ENCODE measurements at regions not wholly inside any gene's neighbourhood (a gene's known extent, or its start where the extent isn't known, plus 50 kb on each side); places are given as distances from the start of the nearest gene placed in this dataset.
"Not testable (repeated sequence)": the region's sequence is repeated elsewhere in the genome, so short reads cannot be mapped to it uniquely, and the experiment has no call there.

DNA sequence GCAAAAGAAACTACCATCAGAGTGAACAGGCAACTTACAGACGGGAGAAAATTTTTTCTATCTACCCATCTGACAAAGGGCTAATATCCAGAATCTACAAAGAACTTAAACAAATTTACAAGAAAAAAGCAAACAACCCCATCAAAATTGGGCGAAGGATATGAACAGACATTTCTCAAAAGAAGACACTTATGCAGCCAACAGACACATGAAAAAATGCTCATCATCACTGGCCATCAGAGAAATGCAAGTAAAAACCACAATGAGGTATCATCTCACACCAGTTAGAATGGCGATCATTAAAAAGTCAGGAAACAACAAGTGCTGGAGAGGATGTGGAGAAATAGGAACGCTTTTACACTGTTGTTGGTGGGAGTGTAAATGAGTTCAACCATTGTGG lies 206.6 kb upstream of the HTR1E start:
- not testable (repeated sequence) for DNase-seq

DNA sequence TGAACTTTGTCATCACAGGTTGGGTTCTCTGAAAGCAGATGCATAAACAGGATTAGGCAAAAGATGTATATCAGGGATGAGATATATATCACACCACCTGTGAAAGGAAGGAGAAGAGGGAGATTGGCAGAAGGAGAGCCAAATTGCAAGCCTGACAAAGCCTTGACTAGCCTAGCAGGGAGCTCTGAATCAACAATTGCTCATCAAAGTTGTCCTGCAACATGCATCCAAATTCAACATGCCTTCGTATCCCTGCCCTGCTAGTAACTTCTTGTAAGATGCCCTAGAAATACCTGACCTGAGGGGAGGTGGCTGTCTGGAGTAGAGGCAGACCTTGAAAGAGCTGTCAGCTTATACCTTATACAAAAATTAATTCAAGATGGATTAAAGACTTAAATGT lies 207.1 kb upstream of the HTR1E start:
- no peak for DNase-seq

DNA sequence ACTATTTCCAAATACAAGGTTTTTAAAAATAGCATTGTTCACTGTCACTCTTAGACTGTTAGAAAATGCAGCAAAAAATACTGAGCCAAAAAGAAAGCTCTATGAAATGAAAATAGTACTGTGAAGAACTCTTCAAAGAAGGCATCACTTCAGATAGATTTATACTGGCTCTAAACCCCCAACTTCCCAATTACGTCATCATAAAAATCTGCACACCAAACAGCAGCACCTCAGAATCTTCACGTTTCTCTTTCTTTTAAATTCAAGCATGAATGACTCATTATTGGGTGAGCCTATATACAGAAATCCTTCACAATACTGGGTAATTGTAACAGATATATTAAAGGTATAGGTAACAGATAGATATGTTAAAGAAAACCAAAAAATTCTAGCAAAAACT lies 208.4 kb upstream of the HTR1E start:
- no peak for DNase-seq

- DNase-seq = no peak
These were observed 212.6 kb upstream of the HTR1E start for GRCh38 chr6:86724695-86725094.

DNA sequence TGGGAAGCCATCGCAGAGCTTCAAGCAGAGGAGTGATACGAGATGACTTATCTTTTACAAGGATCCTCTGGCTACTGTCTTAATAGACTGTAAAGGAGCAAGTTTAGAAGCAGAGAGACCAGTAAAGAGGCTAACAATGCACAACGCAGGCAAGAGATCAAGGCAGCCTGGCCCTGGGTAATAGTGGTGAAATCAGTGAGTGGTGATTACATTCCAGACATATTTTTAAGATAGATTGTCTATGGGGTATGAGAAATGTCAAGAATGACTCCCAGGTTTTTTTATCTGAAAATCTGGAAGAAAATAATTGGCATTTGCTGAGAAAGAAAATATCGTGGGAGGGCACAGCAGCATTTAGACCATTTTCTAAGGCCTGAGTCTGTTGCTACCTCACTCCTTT lies 213.6 kb upstream of the HTR1E start:
- DNase-seq = no peak

DNA sequence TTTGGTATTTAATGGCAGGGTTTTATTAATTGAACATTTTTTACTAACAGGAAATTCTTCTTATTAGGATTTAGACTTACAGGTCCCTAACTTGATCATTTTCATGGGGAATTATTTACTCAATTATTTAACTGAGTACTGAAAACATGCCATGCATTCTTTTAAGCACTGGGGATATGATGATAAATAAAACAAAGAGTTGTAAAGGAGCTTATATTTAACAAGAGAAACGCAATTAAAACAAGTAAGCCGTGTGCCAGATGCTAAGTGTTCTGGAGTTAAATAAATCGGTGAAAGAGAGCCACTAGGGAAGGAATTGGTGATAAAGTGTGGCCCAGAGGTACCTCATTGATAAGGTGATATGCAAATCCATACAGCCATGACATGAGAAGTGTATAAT lies 214.2 kb upstream of the HTR1E start:
- no peak for DNase-seq

- no peak for DNase-seq
These were observed 215.2 kb upstream of the HTR1E start for GRCh38 chr6:86722131-86722530.

DNA sequence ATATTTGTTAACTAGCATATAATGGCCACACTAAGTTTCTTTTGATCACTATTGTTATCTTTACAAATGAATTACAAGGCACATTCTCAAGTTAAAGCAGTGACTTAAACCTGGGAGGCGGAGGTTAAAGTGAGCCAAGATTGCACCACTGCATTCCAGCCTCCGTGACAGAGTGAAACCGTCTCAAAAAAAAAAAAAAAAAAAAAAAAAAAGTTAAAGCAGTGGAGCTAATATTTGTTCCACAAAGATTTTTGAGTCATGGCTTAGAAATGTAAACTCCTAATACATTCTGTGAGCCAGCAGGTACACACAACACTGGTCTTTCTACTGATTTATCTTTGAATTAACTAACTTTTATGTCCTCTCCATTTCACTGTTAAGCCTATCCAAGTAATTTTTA lies 221.7 kb upstream of the HTR1E start:
- no peak for DNase-seq

GRCh38 chr6:86712039-86712438 lies 225.3 kb upstream of the HTR1E start:
- peak; percentile 7 for DNase-seq

GRCh38 chr6:86707545-86708120 lies 229.7 kb upstream of the HTR1E start:
- no peak for DNase-seq

DNA sequence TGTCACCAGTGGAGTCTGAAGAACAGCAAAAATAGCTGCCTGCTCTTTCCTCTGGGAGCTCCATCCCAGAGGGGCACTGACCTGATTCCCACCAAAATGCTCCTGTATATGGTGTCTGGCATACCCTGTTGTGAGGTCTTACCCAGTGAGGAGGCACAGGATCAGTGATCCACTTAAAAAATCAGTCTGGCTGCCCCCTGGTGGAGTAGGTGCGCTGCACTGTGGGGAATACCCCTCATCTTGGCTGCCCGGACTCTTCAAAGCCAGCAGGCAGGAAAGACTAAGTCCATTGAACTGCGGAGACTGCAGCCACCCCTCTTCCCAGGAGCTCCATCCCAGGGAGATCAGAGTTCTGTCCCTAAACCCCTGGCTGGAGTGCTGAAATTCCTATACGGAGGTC lies 230.9 kb upstream of the HTR1E start:
- DNase-seq = peak; percentile 38

DNA sequence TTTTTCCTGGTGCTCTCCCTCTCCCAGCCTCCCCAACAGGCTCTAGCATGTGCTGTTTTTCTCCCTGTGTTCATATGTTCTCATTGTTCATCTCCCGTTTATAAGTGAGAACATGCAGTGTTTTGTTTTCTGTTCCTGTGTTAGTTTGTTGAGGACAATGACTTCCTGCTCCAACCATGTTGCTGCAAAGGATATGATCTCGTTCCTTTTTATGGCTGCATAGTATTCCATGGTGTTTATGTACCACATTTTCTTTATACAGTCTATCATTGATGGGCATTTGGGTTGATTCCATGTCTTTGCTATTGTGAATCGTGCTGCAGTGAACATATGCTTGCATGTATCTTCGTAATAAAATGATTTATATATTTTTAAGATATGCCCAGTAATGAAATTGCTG lies 236.1 kb upstream of the HTR1E start:
- DNase-seq = not testable (repeated sequence)

DNA sequence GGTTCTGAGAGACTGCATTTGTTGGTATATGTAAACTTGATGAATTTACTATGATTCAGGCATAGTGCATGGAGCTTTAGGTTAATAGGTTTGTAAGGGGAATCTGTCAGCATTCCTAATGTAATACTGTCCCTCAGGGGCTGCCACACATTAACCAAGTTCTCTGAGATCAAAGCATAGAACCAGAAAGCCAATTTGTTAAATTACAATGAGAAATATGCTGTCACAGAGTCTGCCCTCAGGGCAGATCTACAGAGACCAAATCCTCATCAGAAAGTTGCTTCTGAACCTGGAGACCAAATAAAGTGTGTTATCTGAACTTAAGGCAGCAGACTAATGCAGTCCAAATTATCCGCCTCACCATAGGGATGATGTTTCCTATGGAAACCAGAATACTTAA lies 250.8 kb upstream of the HTR1E start:
- DNase-seq = no peak

DNA sequence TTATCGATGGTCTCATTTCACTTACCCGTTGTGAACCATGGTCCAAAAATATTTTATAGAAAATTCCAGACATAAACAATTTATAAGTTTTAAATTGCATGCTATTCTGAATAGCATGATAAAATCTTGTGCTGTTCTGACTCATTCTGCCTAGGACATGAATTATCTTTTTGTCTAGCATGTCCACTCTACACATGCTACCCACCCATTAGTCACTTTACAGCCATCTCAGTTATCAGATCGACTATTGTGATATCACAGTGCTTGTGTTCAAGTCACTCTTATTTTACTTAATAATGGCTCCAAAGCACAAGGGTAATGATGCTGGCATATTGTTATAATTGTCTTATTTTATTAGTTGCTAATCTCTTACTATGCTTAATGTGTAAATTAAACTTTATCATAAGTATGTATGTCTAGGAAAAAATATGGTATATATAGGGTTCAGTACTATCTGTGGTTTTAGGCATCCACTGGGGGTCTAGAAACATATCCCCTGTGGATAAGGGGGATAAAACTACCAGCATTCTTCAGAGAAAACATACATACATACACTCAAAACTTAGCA lies 252.0 kb upstream of the HTR1E start:
- no peak for DNase-seq

GRCh38 chr6:86683132-86683908 lies 254.0 kb upstream of the HTR1E start:
- no peak for DNase-seq

DNA sequence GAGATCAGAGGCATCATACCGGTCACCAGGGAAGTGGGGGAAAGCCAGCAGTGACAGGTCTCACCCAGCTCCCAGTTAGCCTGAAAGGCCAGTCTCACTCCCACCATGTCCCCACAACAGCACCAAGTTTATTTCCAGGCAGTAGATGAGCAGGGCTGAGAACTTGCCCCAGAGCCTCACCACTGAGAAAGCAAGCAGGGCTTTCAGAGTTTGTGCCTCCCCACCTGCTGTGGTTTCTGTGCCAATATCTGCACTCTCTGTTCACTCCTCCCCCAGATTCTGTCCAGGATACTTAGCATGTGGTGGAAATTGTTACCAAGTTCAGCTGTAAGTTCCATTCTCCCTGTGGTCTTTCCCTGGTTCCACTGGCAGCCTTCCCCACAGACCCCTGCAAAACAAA lies 255.0 kb upstream of the HTR1E start:
- no peak for DNase-seq

- DNase-seq = not testable (repeated sequence)
These were observed 256.2 kb upstream of the HTR1E start for GRCh38 chr6:86681140-86681539.

- not testable (repeated sequence) for DNase-seq
These were observed 265.2 kb upstream of the HTR1E start for GRCh38 chr6:86672125-86672524.

DNA sequence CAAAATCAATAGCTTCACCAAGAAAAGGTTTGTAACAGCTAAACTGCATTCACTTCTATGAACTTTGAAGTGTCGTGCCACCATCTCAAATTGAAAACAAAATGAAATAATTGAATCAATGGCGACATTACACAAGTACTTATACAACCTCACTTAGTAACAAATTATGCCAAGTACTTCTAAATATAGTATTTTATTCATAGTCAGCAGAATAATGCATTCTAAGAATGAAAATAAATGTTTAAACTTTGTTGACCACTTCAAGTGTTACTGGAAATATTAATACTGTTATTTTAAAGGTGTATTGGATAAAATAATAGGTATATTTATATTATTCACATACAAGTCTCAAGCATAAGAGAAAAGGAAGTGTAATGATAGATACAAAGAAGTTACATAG lies 280.1 kb upstream of the HTR1E start:
- no peak for DNase-seq

GRCh38 chr6:86629123-86629522 lies 308.2 kb upstream of the HTR1E start:
- DNase-seq = no peak

GRCh38 chr6:86619428-86619827 lies 317.9 kb upstream of the HTR1E start:
- DNase-seq = no peak

DNA sequence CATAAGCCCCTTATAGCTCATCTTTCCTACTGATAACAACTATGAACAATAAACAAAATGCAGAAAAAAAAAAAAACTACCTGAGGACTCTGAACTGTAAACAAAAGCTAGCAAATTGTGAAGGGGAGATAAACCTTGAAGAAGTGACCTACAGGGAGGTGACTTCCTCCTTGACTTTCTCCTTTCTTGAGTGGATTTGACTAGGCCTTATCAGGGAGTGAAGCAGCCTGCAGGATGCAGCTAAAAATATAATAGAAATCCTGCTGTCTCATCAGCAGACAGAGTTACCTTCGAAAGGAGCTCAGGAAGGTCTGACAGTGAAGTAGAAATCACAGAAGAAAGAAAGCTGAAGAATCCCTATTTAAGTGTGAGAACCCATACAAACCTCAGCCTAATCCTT lies 322.0 kb upstream of the HTR1E start:
- DNase-seq = no peak

DNA sequence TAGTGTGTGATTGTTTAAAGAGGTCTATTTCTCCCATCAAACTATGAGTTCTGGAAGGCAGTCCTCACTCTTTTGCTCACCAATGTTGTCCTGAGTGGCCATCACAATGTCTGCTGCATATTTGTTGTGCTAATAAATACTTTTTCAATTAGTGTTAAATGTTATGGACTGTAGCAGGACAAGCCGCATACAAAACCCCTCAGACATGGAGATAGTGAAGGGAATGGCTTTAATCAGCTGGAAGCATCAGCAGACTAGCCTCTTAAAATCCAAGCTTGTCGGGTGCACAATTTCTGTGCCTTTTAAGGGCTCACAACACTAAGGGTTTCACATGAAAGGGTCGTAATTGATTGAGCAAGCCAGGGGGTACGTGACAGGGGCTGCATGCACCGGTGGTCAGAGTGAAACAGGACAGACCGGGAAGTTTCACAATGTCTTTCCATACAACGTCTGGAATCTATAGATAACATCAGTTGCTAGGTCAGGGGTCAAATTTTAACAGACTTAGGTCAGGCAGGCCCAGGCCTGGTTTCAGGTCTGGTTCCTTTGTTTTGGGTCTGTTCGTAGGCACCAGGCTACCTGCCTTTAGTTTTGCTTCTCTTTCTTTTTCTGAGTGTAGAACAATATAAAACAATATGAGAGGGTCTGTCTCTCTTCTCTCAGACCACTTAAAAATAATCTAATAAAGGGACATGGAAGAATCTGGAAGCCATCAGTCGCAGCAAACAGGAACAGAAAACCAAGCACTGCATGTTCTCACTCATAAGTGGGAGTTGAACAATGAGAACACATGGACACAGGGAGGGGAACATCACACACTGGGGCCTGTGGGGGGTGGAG lies 327.6 kb upstream of the HTR1E start:
- DNase-seq = no peak

GRCh38 chr6:86603364-86603763 lies 334.0 kb upstream of the HTR1E start:
- not testable (repeated sequence) for DNase-seq

Measured in NCI-H82 (cell line).